Ascending aorta (tissue), 2 donors: ENCODE measurements at regions not wholly inside any gene's neighbourhood (a gene's known extent, or its start where the extent isn't known, plus 50 kb on each side); places are given as distances from the start of the nearest gene placed in this dataset.

Experiments used
- DNase-seq, 2 donors: peaks; one replicate each; pipeline ENCODE4 v3.0.0-alpha.2; 2019; ENCODE audit warnings: low spot score in 2 of 2
- H3K27ac ChIP-seq, 2 donors: fragments of 200-600 bp; sonication (generic); one replicate each; pipeline ENCODE4 v1.5.1; 2016 to 2017; ENCODE audit warnings: mild to moderate bottlenecking in 1 of 2
- H3K27me3 ChIP-seq: fragments of 200-600 bp; sonication (generic); one replicate; pipeline ENCODE4 v1.5.1; 2017
- H3K36me3 ChIP-seq, 2 donors: fragments of 200-600 bp; sonication (generic); one replicate each; pipeline ENCODE4 v1.5.1; 2016
- H3K4me1 ChIP-seq, 2 donors: fragments of 200-600 bp; sonication (generic); one replicate each; pipeline ENCODE4 v1.5.1; 2016 to 2017; ENCODE audit warnings: mild to moderate bottlenecking in 1 of 2
- H3K4me3 ChIP-seq, 2 donors: fragments of 200-600 bp; sonication (generic); one replicate each; pipeline ENCODE4 v1.5.1; 2016 to 2017; ENCODE audit warnings: mild to moderate bottlenecking in 1 of 2
- H3K9me3 ChIP-seq, 2 donors: fragments of 200-600 bp; sonication (generic); one replicate each; pipeline ENCODE4 v1.5.1; 2016
- intact Hi-C: fragments of 100-400 bp; cut with DNase I; formaldehyde crosslinking; loops from one replicate; pipeline ENCODE4 v1.15.1; 2023
- TF ChIP-seq, protein P1 (sequence below), 3 experiments: fragments of 200-600 bp in 2 of 3; fragments of 450-650 bp in 1 of 3; sonication (generic) in 2 of 3; IDR thresholded peaks; one replicate each; pipeline ENCODE4 v1.5.1; 2016 to 2019; ENCODE audit warnings: antibody characterized with exemption in 3 of 3, mild to moderate bottlenecking in 1 of 3, moderate library complexity in 1 of 3

DNA sequence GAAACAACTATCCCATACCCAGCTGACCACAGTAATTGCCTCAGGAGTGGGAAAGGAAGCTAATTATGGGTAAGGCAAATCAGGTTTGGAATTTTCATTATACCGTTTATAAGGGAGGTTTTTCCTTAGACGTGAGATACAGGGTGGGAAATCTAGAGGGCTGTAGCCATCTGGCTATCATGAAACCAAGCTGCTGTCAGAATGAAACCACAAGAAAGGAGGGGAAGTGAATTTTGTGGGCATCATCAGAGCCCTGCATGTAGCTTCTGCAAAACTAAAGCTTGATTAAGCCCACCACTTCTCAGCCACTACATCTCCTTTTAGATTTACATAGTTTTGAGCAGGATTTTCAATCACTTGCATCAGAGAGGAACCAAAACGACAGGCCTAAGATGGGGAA, 893.5 kb downstream of the TUSC7 start:
- Histone ChIP-seq H3K4me1 (no peaks in the 10 kb centered on the region), H3K27me3 (no peaks in the 10 kb centered on the region), H3K36me3 (no peaks in the 10 kb centered on the region), H3K4me3 (no peak overlapping the region), H3K9me3 (no peaks in the 10 kb centered on the region), H3K27ac (no peak overlapping the region)
- intact Hi-C loops, result no loop called here
- TF ChIP-seq, protein P1, sequence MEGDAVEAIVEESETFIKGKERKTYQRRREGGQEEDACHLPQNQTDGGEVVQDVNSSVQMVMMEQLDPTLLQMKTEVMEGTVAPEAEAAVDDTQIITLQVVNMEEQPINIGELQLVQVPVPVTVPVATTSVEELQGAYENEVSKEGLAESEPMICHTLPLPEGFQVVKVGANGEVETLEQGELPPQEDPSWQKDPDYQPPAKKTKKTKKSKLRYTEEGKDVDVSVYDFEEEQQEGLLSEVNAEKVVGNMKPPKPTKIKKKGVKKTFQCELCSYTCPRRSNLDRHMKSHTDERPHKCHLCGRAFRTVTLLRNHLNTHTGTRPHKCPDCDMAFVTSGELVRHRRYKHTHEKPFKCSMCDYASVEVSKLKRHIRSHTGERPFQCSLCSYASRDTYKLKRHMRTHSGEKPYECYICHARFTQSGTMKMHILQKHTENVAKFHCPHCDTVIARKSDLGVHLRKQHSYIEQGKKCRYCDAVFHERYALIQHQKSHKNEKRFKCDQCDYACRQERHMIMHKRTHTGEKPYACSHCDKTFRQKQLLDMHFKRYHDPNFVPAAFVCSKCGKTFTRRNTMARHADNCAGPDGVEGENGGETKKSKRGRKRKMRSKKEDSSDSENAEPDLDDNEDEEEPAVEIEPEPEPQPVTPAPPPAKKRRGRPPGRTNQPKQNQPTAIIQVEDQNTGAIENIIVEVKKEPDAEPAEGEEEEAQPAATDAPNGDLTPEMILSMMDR (IDR thresholded peaks at IDR 0.05), result no peak
- DNase-seq, result no peak

DNA sequence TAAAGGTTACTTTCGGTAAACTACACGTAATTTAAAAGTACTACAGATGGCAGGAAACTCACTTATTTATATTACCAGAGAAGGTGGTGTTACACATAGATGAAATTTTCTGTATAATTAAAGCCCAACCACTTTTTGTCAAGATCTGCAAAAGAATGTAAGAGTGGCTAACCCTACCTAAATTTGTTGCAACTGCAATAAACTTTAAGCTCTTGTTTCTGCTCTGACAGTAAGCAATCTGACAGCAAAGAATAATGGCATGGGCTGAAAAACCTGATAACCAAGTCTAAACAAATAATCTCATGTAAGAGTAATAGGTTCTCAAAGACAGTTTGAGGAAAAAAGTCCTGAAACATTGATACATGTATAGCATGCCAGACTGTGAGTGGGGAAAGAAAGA, 897.3 kb downstream of the TUSC7 start:
- no peaks in the 10 kb centered on the region for H3K36me3 ChIP-seq
- H3K4me1 ChIP-seq, result no peaks in the 10 kb centered on the region
- no peak overlapping the region for H3K27ac ChIP-seq
- no peak overlapping the region for H3K4me3 ChIP-seq
- no peaks in the 10 kb centered on the region for H3K27me3 ChIP-seq
- DNase-seq, result no peak
- intact Hi-C loops, result no loop called here
- H3K9me3 ChIP-seq, result no peaks in the 10 kb centered on the region
- TF ChIP-seq, protein P1 (IDR thresholded peaks at IDR 0.05), result no peak

GRCh38 chr3:117609330-117609729, 899.8 kb downstream of the TUSC7 start:
- no peaks in the 10 kb centered on the region for H3K9me3 ChIP-seq
- H3K4me3 ChIP-seq, result no peak overlapping the region
- TF ChIP-seq, protein P1 (IDR thresholded peaks at IDR 0.05), result no peak
- no peaks in the 10 kb centered on the region for H3K4me1 ChIP-seq
- DNase-seq, result no peak
- no peaks in the 10 kb centered on the region for H3K36me3 ChIP-seq
- no peaks in the 10 kb centered on the region for H3K27me3 ChIP-seq
- intact Hi-C loops, result no loop called here
- H3K27ac ChIP-seq, result no peak overlapping the region

DNA sequence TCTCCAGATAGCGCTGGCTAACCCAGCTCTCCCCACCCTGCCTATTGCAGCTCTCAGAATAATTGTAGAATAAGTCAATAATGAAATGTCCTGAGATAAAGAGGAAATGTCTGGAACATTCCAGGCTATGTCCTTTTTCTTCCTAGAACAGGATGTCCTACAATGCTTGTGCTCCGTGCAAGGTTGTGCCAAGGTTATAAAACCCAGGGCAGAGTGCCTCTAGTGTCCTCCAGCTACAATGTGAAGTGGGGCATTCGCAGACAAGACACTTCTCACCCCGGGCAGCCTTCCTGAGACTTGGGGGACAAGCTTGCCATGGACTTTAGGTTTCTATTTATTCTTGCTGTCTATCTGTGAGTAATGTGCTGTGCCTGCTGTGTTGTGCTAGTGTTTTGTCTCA, 900.6 kb downstream of the TUSC7 start:
- Histone ChIP-seq H3K4me3 (no peak overlapping the region), H3K4me1 (no peaks in the 10 kb centered on the region), H3K27me3 (no peaks in the 10 kb centered on the region), H3K36me3 (no peaks in the 10 kb centered on the region), H3K9me3 (no peaks in the 10 kb centered on the region), H3K27ac (no peak overlapping the region)
- DNase-seq, result no peak
- TF ChIP-seq, protein P1 (IDR thresholded peaks at IDR 0.05), result no peak
- intact Hi-C loops, result no loop called here

DNA sequence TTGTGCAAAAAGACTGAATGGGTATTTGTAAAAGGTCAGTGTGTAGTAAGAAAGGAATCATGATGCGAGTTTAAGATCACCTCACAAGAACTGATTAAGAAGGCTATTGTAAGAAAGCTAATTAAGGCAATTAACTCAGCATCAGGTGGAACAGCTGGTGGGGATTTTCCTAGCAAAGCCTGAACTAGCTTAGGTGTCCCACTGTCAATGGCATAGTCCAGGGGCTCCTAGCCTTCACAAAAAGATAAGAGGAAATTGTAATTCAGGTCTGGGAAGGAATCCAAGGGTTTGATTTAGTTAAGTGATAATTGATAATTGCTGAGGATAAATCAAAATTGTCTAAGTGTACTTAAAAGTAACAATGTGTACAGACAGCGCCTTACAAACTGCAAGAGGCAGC, 901.6 kb downstream of the TUSC7 start:
- Histone ChIP-seq H3K4me3 (no peak overlapping the region), H3K27ac (no peak overlapping the region), H3K4me1 (no peaks in the 10 kb centered on the region), H3K9me3 (no peaks in the 10 kb centered on the region), H3K36me3 (no peaks in the 10 kb centered on the region), H3K27me3 (no peaks in the 10 kb centered on the region)
- intact Hi-C loops, result no loop called here
- DNase-seq, result no peak
- TF ChIP-seq, protein P1 (IDR thresholded peaks at IDR 0.05), result no peak

- intact Hi-C loops, result no loop called here
- no peak overlapping the region for H3K4me3 ChIP-seq
- H3K4me1 ChIP-seq, result no peaks in the 10 kb centered on the region
- TF ChIP-seq, protein P1 (IDR thresholded peaks at IDR 0.05), result no peak
- H3K36me3 ChIP-seq, result no peaks in the 10 kb centered on the region
- H3K27ac ChIP-seq, result no peak overlapping the region
- DNase-seq, result no peak
- H3K9me3 ChIP-seq, result no peaks in the 10 kb centered on the region
- H3K27me3 ChIP-seq, result no peaks in the 10 kb centered on the region
Observed at GRCh38 chr3:117616227-117616626, 906.6 kb downstream of the TUSC7 start.
